ENCODE measurements at regions not wholly inside any gene's neighbourhood (a gene's known extent, or its start where the extent isn't known, plus 50 kb on each side); places are given as distances from the start of the nearest gene placed in this dataset.

DNA sequence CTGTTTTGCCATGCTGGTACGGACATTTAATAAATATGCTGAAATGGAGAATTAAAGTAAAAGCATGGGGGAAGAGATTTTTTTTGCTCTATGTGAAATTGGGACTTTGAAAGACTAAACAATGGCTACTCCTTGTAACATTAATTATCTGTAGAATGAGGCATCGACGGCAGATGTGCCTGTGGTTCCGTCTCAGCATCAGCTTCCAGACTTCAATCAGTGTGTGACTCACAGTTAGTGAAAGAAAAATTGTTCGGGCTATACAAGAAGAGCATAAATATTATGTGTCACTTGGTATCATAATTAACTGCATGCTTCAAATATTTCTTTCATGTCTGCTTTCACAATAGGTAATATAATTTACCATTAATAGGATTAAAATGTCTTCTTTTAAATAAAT lies 117.0 kb upstream of the SMIM21 start:
- no peak overlapping the region for H3K27ac ChIP-seq
- no peaks in the 10 kb centered on the region for H3K36me3 ChIP-seq
- TF ChIP-seq CTCF (IDR thresholded peaks at IDR 0.05), result no peak
- ATAC-seq (peak; percentile 26), DNase-seq (no peak)
- intact Hi-C loops (cut with DNase I), result no loop called here
- H3K4me1 ChIP-seq, result no peaks in the 10 kb centered on the region
- no peak overlapping the region for H3K4me3 ChIP-seq
- no peaks in the 10 kb centered on the region for H3K9me3 ChIP-seq
- H3K27me3 ChIP-seq, result peaks cover 0 to 6% of the 10 kb centered on the region in 2 donors

DNA sequence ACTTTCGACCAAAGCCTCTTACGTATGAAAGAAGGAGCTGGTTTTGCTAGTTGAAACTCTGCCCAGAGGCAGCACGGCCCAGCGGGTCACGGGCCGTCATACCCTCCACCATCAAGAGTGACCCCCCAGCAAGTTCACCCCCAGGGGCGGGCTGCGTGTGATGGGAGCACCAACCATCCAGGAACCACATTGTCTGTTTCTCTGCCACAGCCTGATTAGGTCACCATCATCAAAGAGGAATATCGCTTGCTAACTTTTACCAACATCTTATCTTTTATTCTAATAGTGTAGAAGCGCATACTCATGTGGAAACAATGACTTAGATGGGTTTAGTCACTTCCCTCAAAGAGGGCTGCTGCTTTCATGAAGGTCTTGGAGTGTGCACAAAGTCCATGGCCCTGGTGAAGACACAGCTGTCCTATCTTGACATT lies 116.6 kb upstream of the SMIM21 start:
- no peak for DNase-seq
- no peaks in the 10 kb centered on the region for H3K36me3 ChIP-seq
- no peaks in the 10 kb centered on the region for H3K9me3 ChIP-seq
- intact Hi-C loops (cut with DNase I), result no loop called here
- H3K27ac ChIP-seq, result no peak overlapping the region
- ATAC-seq, result peak; percentile 12
- no peak overlapping the region for H3K4me3 ChIP-seq
- H3K27me3 ChIP-seq, result peaks cover 0 to 2% of the 10 kb centered on the region in 2 donors
- TF ChIP-seq CTCF (IDR thresholded peaks at IDR 0.05), result no peak
- H3K4me1 ChIP-seq, result no peaks in the 10 kb centered on the region

DNA sequence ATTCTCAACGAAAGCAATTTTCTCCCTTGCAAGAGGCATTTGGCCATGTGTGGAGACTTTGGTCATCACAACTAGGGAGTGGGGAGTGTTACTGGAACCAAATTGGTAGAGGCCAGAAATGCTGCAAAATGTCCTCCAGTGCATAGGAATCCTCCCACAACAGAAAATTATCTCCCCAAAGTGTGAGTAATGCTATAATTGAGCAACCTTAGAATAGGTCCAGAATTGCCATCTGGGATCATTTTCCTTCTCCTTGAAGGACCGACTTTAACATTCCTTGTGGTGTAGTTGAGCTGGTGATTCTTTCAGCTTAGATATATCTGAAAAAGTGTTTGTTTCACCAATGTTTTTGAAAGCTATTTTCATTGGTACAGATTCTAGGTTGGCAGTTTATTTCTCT lies 111.2 kb upstream of the SMIM21 start:
- Histone ChIP-seq H3K4me3 (no peak overlapping the region), H3K36me3 (no peaks in the 10 kb centered on the region), H3K9me3 (no peaks in the 10 kb centered on the region), H3K4me1 (no peaks in the 10 kb centered on the region), H3K27ac (no peak overlapping the region), H3K27me3 (no peaks in the 10 kb centered on the region)
- intact Hi-C loops (cut with DNase I), result no loop called here
- ATAC-seq, result peak; percentile 31
- no peak for TF ChIP-seq CTCF (IDR thresholded peaks at IDR 0.05)
- DNase-seq, result no peak

- H3K4me3 ChIP-seq, result no peak overlapping the region
- no peaks in the 10 kb centered on the region for H3K4me1 ChIP-seq
- H3K9me3 ChIP-seq, result no peaks in the 10 kb centered on the region
- H3K27me3 ChIP-seq, result no peaks in the 10 kb centered on the region
- ATAC-seq, result no peak
- DNase-seq, result peak in 1 of 4 donors; percentile 44
- H3K36me3 ChIP-seq, result no peaks in the 10 kb centered on the region
- intact Hi-C loops (cut with DNase I), result no loop called here
- H3K27ac ChIP-seq, result no peak overlapping the region
- TF ChIP-seq CTCF (IDR thresholded peaks at IDR 0.05), result no peak
These were observed 106.4 kb upstream of the SMIM21 start for GRCh38 chr18:75533950-75534349.

DNA sequence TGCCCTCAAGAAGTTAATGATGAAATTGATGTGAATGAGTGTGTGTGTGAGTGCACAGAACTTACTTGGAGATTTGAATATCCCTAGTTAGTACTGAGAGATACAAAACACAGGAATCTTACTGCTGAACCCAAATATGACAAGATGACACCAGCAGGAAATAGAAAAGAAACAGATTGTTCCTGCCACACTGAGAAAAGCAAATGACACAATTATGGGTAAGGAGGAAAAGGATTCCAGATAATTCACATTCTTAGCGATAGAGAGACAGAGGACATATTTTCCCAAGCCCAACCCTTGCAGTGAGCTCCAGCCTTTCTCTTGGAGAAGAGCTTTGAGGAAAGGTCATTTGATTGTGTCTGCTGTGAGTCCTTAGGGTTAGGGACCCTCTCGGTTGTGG lies 105.7 kb upstream of the SMIM21 start:
- H3K27ac ChIP-seq, result no peak overlapping the region
- no peak for DNase-seq
- H3K4me3 ChIP-seq, result no peak overlapping the region
- no peaks in the 10 kb centered on the region for H3K4me1 ChIP-seq
- H3K36me3 ChIP-seq, result no peaks in the 10 kb centered on the region
- intact Hi-C loops (cut with DNase I), result no loop called here
- no peak for ATAC-seq
- no peak for TF ChIP-seq CTCF (IDR thresholded peaks at IDR 0.05)
- H3K9me3 ChIP-seq, result no peaks in the 10 kb centered on the region
- no peaks in the 10 kb centered on the region for H3K27me3 ChIP-seq
